HG03378 (cell line): ENCODE measurements at regions not wholly inside any gene's neighbourhood (a gene's known extent, or its start where the extent isn't known, plus 50 kb on each side); places are given as distances from the start of the nearest gene placed in this dataset.
"Not testable (repeated sequence)": the region's sequence is repeated elsewhere in the genome, so short reads cannot be mapped to it uniquely, and the experiment has no call there.

Experiments
- ATAC-seq: cut with Tn5 transposase; IDR thresholded peaks from one replicate; pipeline ENCODE4 v1.9.1; 2021; ENCODE audit warnings: mild to moderate bottlenecking, moderate library complexity; ENCODE audit not compliant: unreplicated experiment

- ATAC-seq, result no peak
These were observed 95.8 kb upstream of the TBCA start for GRCh38 chr5:77871946-77872345.

DNA sequence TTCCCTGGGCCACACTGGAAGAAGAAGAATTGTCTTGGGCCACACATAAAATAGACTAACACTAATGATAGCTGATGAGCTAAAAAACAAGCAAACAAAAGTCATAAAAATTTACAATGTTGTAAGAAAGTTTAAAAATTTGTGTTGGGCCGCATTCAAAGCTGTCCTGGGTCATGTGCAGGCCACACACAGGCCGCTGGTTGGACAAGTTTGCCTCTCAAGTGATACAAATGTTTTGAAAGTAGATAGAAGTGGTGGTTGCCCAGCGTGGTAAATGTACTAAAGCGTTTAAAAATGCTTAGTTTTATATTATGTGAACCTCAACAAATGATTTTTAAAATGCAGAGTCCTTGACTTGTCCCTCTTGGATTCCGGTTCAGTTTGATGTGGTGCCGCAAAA is 94.9 kb upstream of the TBCA start:
- no peak for ATAC-seq

DNA sequence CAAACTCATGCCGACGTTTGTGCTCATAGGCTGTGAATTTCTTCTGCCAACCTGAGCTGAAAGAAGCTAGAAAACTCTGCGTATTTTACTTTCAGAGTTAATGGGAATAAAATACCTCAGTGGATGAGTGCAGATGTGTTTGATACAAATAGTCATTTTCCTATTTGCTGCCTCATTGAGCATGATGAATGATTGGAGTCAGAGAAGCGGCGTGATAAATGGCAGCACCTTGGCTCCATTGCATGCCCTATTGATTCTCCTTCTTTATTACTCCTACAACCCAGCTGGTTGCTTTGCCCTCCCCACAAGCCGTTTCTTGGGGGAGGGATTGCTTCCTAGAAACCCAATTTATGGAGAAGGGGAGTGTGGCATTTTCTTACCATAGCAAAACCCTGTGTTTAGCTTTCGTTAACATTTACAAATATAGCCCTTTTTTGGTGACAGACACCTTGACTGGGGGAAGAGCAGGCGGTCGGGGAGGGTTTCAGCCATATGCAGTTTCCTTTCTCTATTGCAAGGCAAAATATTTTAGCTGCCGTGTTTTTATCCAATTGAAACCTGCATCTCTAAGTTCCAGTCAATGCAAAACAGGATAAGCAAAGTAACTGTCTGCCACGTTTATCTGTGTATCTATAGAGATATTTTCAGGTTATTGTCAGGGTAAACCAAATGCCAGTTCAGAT is 93.1 kb upstream of the TBCA start:
- no peak for ATAC-seq

DNA sequence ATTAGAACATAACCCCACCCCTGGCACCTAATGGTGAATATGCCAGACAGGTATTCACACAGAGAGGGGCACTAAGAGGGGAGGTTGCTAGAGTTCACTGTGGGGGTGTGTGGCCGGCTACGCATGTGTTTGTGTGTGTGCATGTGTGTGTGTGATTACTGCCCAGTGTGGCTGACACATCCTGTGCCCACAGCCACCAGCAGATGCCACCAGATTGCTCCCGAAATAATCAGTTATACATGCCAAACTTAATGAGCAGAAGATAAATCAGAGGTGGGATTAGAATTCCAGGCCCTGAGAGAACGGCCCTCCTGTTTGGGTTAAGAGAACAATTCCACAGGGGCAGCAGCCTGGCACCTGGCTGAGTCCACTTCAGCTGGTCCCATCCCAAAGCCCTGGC is 91.8 kb upstream of the TBCA start:
- ATAC-seq, result no peak

GRCh38 chr5:77867194-77867691 is 91.1 kb upstream of the TBCA start:
- no peak for ATAC-seq

- no peak for ATAC-seq
These were observed 90.1 kb upstream of the TBCA start for GRCh38 chr5:77866198-77866597.

DNA sequence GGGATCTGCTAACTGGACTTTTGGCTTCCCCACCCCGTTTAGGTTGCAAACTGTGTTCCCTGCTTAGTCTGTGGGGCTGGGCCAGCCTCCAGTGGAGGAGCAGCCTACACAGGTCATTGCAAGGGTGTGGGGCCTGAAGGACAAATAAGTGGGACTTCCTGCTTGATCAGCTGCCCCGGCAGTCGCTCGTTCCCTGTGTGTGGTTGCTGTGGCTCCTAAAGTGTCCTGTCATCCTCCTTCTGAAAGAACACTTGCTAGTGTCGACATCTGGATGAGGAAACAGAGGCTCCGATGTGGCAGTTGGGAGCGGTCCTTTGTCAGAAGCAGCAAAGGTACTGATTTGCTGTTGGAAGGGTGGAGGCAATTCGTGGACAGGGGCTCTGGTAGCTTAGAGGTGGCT is 88.9 kb upstream of the TBCA start:
- ATAC-seq, result no peak

GRCh38 chr5:77863181-77863580 is 87.0 kb upstream of the TBCA start:
- no peak for ATAC-seq

GRCh38 chr5:77861576-77861975 is 85.4 kb upstream of the TBCA start:
- no peak for ATAC-seq

- ATAC-seq, result no peak
These were observed 83.2 kb upstream of the TBCA start for GRCh38 chr5:77859306-77859705.

DNA sequence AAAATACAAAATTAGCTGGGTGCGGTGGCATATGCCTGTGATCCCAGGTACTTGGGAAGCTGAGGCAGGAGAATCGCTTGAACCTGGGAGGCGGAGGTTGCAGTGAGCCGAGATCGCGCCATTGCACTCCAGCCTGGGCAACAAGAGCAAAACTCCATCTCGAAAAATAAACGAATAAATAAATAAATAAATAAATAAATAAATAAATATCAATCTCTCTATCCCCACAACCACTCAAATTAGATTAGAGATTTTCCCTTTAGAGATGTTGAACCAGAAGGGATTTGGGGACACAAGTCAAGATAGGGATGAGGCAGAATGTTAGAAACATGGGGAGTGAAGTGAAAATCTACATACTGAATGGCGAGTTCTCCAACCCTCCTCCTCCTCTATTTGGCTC is 82.5 kb upstream of the TBCA start:
- ATAC-seq, result not testable (repeated sequence)

DNA sequence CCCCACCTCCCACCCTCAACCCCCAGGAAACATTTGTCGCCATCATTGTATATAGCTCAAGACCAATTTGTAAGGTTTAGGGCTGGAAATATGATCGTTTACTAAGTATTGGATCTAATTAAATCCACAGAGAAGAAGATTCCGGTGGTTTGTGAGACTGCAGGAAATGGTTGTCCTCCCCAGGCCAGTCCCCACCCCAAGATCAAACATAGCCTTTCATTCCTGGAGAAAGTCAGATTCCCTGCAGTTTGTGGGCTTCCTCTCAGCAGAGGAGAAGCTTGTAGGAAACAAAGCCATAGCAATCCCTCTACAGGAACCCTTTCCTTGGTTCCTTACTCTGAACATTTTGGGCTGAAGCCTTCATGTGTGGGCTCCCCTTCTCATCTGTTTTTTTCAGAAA is 79.2 kb upstream of the TBCA start:
- no peak for ATAC-seq

DNA sequence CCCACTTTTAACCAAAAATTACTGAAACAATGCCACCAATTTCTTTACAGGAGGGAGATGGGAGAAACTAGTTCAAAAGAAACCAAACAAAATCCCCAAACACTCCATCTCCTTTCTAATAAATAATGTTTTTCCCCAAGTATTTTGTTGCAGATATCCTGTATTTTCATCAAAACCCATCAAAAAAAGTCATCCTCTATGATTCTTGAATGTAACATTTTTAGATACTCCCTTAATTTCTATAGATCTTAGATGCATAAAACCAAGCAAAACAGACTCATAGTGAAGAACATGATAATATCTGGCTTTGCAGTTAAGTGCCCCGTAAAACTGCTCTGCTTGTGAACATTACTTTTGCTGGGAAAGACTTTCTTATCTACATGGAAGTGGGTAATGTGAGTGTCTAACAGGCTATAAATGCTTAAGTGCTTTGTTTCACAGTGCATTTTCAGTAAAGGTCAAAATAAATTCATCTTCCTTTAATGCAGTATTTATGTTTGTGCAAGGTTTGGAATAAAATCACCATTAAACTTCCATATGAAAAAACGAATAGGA is 77.3 kb upstream of the TBCA start:
- ATAC-seq, result no peak

GRCh38 chr5:77852514-77853352 is 76.6 kb upstream of the TBCA start:
- ATAC-seq, result peak; percentile 73

- ATAC-seq, result no peak
These were observed 76.0 kb upstream of the TBCA start for GRCh38 chr5:77852068-77852513.

- ATAC-seq, result no peak
These were observed 75.3 kb upstream of the TBCA start for GRCh38 chr5:77851176-77852067.

DNA sequence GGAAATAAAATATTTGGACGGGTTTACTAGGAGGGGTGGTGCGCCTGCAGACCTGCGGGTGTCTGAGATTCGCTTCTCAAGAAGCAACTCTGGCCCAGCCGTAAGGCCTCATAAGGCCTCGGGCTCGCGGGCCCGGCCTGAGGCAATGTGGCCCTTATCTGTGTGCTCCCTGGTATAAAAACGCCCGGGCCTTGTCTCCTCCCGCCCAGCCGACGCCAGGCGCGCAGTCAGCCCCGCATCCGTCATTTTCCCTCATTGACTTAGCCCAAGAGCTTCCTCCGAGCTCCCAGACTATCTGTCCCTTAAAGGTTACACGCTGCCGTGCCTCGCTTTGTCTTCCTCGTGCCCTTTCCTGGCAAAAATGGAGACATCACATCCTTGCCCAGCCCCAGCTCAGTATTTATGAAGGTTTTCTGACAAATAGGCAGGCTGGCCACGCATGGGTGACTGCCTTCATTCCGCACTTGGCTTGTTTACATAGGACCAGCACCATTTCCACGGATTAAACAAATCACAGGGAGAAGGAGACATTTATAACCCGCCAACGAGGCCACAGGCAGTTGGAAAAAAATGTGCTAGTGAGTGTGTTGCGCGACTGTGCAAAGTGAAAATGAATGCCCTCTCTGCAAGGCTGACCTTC is 74.5 kb upstream of the TBCA start:
- no peak for ATAC-seq

GRCh38 chr5:77849308-77849900 is 73.3 kb upstream of the TBCA start:
- no peak for ATAC-seq

- ATAC-seq, result no peak
These were observed 71.7 kb upstream of the TBCA start for GRCh38 chr5:77847814-77848290.

GRCh38 chr5:77847129-77847460 is 71.0 kb upstream of the TBCA start:
- no peak for ATAC-seq
